Stimulated activated CD4-positive, alpha-beta T cell treated with anti-CD3 and anti-CD28 coated beads, Interleukin-1b, Interleukin-23, amount 100 ng/mL, for 24 hours (primary cell): ENCODE measurements at regions not wholly inside any gene's neighbourhood (a gene's known extent, or its start where the extent isn't known, plus 50 kb on each side); places are given as distances from the start of the nearest gene placed in this dataset.
"Not testable (repeated sequence)": the region's sequence is repeated elsewhere in the genome, so short reads cannot be mapped to it uniquely, and the experiment has no call there.

Experiments
- DNase-seq, 4 experiments: peaks; one replicate each; pipeline ENCODE4 v3.0.0-alpha.2; 2020; ENCODE audit warnings: low read depth in 4 of 4, low spot score in 1 of 4

DNA sequence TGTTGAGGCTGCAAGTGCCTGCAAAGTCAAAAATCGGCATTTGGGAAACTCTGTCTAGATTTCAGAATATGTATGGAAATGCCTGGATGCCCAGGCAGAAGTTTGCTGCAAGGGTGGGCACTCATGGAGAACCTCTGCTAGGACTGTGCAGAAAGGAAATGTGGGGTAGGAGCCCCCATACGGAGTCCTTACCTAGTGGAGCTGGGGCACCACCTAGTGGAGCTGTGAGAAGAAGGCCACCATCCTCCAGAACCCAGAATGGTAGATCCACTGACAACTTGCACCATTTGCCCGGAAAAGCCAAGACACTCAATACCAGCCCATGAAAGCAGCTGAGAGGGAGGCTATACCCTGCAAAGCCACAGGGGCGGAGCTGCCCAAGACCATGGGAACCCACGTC is 671.2 kb upstream of the ZWINT start:
- DNase-seq, result not testable (repeated sequence)

DNA sequence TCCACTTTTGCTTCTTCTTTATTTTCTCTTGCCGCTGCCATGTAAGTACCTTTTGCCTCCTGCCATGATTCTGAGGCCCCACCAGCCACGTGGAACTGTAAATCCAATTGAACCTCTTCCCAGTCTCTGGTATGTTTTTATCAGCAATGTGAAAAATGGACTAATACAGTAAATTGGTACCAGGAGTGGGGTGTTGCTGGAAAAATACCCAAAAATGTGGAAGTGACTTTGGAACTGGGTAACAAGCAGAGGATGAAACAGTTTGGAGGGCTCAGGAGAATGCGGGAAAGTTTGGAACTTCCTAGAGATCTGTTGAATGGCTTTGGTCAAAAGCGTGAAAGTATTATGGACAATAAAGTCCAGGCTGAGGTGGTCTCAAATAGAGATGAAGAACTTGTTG is 670.3 kb upstream of the ZWINT start:
- no peak for DNase-seq

DNA sequence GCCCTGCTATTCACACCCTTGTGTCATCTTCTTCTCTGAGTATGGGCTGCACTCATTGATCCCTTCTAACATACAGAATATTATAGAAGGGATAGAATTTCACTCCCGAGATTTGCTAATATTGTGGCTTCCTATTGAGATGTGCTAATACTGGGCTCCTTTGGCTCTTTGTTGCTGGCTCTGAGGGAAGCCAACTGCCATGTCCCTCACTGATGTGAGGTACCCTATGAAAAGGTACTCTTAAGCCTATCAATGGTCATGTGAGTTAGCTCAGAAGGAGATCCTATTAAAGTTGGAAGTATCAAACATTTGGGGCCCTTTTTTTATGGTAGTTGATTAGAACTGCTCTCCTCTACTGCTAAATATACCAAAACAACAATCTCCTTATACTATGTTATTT is 665.2 kb upstream of the ZWINT start:
- no peak for DNase-seq

DNA sequence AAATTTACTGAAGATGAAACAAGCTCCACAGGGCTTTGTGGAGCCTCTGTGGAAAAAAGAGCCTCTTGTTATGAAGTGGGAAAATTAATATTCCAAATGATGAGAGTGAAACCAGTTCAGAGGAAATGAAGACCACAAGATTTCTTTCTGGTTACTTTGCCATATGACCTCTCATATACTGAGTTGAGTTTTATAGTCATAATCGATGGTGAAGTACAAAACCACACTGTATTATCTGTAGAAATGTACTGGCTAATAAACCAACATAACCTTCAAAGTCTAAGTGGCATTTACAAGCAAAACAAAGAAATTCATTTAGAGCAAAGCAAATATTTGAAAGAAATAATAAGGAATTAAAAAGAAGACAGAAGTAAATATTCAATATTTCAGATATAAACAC is 662.6 kb upstream of the ZWINT start:
- DNase-seq, result no peak

DNA sequence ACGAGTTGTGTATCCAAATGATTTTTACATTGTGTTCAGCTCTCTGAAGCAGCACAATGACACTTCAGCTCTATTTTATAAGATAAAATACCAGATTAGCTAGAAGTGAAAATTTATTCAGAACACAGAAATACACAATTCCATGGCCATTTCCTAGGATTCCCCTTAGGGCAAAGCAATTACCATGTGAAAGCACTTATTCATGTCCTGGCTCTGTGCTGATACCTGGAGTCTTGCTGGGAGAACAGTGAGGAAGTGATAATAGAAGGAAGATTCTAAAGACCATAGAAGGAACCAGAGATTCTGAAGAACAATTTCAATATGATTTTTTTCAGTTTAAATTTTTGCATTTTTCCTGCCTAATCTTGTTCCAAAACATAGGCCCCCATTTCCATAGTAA is 657.4 kb upstream of the ZWINT start:
- DNase-seq, result no peak

DNA sequence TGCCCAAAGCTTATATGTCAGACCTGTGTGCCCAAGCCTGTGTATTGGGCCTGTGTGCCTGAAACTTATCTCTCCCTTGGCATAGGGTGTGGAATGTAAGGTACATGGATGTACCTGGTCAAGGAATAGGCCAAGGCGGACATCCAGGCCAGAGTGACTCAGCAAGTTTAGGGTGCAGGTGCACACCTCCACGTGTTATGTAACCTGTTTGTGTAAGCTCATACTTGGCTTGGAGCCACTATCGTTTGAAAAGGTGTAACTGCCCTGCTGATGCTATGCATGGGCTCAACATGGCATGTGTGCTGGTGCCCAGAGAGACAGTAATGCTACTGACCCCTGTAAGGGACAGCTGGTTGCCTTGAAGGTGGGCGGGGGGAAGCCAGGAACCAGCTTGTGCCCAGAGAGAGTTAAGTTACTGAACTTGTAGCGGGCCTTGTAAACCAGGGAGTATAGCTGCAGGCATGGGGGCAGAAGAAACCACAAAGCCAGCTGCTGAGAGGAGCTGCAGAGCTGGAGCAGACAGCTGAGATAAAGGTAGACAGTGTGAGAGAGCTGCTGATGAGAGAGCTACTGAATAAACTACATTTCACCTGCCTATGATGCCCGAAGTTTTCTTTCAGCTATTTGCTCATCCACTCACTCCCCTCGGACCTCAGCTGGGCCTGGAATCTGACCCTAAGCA is 656.4 kb upstream of the ZWINT start:
- no peak for DNase-seq

DNA sequence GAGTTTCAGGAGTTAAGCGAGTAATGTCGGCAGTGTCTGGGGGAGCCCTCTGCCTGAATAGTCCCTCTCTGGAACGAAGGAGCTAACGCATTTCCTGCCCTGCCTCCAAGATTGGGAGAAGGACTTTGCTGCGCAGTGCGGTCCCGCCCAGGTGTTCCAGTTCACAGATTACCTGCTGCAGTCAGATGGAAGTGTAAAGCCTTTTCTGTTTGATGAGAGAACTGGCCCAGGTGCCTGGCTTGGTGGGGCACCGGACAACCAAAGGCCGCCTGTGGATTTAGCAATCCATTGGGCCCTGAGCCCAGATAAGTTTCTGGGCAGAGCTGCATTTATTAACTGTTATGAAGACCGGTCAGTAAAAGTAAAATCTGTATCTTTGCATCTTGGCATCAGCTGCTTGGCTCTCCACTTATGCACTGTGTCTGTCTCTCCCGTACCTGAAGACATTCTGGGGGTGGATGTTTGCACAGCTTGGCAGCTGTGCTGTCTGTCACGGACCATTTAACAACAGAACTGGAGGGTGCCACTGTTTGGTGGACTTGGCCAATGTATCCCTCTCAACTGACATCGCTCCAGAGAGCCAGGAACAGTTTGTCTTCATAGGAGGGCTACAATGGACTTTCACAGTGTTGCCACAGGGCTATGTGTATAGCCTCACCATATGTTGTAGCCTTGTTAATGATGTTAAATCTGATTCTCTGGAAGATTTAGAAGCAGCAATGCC is 654.7 kb upstream of the ZWINT start:
- no peak for DNase-seq

DNA sequence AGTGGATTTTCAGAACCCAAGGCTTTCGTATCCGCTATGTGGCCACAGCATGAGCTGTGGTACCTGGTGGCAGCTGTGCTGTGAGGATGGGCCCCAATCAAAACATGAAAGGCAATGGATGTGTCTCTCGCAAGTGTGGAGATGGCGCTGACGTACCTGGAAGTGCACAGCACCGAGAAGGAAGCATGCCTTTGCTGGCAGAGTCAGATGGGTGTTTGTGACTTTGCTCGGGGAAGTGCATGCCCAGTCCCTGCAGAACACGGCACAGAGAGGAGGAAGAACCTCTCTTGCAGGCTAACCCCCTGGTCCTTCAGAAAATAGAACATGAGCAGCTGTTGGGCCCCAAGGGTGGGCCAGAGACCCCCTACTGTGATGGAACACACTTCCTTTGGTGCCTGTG is 654.1 kb upstream of the ZWINT start:
- no peak for DNase-seq

DNA sequence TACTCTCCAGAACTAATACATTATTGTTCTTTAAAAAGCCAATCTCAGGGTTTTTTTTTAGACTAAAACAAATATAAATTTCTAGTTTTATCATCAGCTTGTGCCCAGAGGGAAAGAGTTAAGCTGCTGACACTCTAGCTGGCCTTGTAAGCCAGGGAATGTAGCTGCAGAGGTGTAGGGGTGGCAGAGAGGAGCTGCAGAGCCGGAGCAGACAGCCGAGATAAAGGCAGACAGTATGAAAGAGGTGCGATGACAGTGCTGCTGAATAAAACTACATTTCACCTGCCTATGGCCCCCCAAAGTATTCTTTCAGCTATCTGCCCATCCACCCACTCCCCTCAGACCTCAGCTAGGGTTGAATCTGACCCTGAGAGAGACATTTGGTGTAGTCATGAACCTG is 653.7 kb upstream of the ZWINT start:
- no peak for DNase-seq

DNA sequence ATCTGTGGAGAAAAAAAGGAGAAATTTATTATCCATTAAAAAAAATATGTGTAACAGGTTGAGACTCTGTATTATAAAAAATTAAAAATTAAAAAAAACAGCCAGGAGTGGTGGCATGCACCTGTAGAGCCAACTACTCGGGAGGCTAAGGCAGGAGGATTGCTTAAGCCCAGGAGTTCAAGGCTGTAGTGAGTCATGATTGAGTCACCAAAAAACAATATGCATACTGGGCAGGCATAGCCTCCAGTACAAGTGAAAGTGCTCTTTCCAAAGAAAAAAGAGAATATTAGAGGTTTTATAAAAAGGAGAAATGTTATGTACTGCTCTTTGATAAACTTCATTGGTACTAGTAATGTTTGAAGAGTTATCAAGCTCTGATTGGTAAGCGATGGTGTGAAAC is 647.1 kb upstream of the ZWINT start:
- DNase-seq, result no peak

DNA sequence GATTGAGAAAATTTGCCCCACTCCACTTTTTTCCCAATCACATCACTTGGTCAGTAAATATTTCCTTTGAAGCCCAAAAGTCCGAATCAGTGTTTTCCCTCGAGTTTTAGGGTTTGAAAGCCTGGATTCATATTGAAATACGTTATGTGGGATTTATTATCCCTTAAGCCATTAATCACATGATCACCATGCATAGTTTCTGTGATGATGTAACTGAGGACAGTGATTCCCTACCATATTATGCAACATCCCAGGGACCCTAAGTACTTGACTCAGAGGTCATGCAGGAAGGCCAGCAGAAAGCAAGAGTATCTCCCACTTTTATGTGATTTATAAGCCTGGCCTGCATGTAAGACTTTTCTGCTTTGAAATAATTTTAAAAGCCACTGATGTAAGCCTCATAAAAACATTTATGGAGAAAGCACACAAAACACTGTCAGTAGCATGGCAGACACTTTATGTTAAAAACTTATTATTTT is 630.6 kb upstream of the ZWINT start:
- no peak for DNase-seq

DNA sequence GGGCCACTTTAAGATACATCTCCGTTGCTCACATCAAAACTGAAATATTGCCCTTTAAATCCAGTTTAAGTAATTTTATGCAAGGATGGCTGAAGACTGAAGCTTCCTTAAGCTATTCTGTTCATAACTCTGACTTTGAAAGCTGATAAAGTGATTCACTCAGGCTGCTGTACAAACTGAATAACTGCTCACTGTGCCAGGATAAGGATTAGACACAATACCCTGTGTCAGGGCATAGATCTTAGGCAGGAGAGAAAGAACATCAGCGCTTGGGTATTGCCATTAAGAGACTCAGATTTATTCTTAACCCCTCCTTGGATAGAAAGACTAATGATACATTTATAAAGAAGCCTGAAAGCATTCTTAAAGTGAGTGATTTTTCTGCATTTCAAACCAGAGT is 614.5 kb upstream of the ZWINT start:
- no peak for DNase-seq

DNA sequence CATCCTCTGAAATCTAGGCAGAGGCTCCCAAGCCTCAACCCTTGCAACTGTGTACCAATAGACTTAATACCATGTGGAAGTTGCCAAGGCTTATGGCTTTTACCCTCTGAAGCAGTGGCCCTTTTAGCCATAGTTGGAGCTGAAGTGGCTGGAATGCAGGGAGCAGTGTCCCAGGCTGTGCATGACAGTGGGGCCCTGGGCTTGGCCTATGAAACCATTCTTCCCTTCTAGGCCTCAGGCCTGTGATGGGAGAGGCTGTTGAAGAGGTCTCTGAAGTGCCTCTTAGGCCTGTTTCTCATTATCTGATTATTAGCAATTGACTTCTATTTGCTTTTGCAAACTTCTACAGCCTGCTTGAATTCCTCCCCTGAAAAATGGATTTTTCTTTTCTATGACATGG is 612.7 kb upstream of the ZWINT start:
- DNase-seq, result no peak

DNA sequence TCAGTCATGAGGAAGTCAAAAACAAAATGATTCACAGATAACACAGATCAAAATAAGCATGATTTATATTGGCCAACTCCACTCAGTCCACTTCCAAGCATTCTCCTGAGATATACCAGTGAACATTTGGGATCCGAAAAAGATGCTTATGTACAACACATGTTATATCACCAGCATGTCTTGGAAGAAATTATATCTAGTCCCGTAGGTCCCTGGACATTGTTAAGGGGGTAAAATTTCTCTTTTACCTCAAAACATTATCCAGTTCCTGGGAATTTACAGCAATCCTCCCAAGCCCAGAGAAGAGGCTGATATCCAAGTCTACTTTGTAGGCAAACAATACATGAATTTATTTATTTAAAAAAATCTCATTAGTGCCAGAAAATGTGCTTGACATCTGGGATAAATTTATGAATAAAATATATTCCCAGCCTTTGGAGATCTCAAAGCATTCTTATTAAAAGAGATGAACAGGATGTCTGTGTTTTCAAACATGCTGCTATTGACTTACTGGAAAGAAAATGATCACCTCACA is 582.2 kb upstream of the ZWINT start:
- no peak for DNase-seq

DNA sequence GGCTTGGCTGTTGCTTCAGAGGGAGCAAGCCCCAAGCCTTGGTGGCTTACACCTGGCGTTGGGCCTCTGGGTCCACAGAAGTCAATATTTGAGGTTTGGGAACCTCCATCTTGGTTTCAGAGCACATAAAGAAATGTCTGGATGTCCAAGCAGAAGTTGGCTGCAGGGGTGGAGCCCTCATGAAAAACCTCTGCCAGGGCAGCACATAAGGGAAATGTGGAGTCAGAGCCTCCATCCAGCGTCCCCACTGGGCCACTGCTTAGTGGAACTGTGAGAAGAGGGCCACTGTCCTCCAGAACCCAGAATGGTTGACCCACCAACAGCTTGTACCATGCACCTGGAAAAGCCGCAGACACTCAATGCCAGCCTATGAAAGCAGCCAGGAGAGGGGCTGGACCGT is 573.5 kb upstream of the ZWINT start:
- DNase-seq, result no peak

DNA sequence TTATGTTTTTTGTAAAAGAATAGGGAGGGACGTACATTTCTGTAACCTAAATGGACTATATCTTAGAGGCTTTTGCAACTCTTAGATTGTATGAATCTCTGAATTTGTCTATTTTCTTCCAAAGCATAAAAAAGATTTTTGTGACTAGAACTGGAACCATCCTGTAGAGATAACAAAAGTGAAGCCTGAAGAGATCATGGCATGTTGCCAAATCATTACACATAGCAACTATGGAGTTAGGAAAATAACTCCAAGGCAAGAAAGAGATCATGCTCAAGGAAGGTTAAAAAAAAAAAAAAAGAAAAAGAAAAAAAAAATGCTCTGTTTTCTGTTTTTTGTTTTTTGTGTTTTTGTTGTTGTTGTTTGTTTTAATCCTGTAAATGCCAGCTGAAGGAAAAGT is 567.7 kb upstream of the ZWINT start:
- DNase-seq, result no peak

DNA sequence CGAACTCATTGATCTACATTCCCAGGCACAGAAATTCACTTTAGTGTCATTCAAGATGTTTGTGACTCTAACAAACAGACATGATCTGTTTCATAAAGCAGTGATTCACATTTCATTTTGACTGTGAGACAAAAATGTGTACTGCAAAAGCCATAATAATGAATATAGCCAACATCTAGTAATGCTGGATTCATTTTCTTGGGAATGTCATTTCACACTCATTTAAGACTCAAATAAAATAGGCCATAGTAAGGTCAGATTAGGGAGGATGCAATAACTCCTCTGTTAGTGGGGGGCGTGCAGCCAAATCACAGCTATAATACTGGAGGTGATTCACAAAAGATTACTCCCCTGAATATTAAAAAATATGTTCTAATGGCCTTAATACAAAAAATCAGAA is 566.6 kb upstream of the ZWINT start:
- no peak for DNase-seq

DNA sequence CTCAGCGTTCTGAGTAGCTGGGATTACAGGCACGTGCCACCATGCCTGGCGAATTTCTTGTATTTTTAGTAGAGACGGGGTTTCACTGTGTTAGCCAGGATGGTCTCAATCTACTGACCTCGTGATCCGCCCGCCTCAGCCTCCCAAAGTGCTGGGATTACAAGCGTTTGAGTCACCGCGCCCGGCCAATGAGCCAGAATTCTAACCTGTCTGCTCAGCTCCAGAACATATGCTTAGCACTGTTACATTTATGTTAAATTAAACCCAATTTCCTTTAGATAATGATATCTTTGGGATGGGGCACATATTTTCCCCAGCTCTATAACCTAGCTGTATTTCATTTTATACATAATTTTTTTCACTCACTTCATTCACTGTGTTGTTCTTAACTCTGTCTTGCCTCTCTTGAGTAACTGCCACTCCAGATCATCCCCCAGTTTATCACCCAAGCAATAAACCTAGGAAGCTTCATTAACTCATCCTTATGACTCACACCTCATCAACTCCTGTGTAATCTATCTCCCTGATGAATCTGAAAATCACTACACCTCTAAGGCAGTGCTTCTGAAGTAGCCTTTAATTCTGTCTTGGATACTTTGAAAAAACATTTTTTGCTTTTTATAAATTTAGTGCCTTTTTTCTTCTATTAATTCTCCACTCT is 559.7 kb upstream of the ZWINT start:
- DNase-seq, result no peak

DNA sequence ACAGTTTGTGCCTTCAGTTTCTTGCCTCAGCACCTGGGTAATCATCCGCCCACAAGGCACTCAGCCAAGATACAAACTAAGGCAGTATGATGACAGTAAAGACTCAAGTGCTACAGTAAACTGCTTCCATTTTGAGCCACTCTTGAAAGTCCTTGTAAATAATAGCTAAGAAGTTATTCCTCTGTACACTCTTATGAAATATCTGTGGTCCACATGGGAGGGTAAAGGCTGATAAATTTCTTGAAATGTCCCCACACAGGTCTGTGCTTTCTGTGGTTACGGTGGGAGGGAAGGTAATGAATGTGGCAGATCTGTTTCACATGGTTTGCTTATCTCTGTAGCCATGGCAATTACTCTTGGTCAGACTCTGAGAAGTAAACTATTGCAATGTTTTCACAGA is 551.0 kb upstream of the ZWINT start:
- no peak for DNase-seq

DNA sequence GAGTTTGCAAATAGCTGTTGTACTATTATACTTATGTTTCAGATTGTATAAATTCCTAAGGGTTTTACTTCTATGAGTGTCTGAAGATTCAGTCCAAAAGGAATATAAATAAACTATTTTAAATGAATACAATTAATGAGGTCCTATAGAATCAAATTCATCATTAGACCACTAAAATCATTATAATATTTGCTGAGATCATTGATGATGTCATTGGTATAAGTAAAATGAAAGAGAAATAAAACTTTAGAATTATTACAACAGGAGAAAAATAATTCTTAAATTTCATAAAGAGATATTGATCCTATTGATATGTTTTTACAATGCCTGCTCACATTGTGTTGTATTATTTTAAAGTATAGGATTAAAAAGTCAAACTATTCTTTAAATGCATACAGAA is 544.0 kb upstream of the ZWINT start:
- DNase-seq, result no peak

DNA sequence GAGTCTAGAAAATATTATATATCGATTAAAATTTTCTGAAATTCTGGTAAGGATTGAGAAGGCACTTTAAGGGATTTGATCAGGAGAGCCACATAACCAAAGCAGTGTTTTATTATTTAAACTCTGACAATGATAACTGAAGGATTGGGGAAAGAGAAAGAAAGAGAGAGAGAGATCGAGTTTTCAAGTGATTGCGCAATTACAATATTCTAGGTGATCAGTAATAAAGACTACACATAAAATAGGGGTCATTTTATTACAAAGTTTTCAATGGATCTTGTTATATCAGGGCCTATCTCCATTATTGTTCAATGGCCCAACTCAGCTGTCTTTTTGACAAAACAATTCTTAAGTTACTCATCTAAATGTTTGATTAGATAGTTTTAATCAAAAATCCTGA is 541.5 kb upstream of the ZWINT start:
- no peak for DNase-seq

DNA sequence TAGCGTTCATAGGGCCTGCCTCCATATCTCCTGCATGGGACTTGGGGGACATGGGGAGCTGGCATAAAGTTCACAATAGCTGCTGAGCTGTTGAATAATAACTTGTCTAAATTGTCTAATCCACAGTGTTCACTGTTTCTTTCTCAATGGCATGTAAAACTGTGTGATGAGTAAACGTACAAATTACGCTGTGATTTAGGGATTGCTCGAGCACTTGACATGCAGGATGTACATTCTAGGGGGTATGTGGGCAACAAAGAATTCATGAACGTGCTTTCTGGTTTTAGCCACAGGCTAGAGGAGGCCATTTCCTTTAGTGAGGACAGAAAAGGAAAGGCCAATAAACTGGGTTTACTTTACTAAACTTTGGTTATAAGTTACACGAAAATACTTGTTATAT is 534.2 kb upstream of the ZWINT start:
- DNase-seq, result no peak
